Stimulated activated CD4-positive, alpha-beta T cell treated with anti-CD3 and anti-CD28 coated beads, Interleukin-2, amount 100 ng/mL, for 24 hours (primary cell): ENCODE measurements at regions not wholly inside any gene's neighbourhood (a gene's known extent, or its start where the extent isn't known, plus 50 kb on each side); places are given as distances from the start of the nearest gene placed in this dataset.
A peak's percentile ranks its signal among the peaks of the same experiment; 100 is the strongest.

Source experiments
- DNase-seq, 2 donors: peaks; one replicate each; pipeline ENCODE4 v3.0.0-alpha.2; 2020

DNA sequence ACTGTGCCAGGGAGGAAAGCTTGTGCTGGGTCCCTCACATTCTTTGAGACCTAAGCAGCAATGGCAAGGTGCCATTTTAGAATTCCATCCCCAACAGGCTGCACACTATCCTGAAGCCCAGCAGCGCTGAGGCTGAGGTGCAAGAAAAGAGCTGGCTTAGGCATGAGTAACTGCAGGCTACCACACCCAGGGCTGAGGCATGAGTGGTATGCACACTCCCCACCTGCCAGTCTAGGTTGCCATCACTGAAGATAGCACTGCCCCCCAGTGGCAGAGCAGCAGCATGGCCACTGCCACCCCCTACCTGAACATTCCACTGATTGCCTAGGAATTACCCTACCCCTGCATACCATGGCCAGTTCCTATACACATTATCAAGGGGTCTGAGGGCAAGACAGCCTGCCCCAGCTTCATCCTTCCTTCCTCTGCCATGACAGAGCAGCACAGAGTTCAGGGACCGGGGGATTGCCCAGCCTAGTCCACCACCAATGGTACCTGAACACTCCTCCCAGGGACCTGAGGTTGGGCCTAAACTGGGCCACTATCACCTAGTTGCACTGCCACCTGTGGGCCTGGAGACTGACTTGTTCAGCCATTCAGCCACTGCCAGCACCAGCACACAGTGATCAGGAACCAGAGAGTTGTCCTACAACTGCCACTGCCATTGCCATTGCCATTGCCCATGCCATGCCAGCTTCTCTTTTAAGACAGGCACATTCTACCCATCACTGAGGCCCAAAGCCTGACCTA is 129.8 kb downstream of the SATB1 start:
- DNase-seq: peak in 1 of 2 donors; percentile 49

DNA sequence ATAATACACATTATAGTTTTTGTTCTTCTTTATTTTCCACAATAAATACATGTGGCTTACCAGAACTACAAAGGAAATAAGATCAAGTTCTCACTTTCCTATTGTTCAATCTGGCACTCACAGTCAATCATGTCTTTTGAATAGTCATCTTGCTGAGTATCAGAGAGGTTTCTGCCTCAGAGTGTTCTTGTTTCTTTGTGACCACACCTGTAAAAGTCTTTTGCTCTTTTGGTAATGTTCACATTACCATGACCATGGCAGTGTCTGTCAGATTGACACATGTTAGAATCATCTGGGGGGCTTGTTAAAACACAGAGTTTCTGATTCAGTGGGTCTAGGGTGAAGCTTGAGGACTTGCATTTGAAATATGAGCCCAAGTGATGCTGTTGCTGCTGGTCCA is 135.0 kb downstream of the SATB1 start:
- DNase-seq: no peak

DNA sequence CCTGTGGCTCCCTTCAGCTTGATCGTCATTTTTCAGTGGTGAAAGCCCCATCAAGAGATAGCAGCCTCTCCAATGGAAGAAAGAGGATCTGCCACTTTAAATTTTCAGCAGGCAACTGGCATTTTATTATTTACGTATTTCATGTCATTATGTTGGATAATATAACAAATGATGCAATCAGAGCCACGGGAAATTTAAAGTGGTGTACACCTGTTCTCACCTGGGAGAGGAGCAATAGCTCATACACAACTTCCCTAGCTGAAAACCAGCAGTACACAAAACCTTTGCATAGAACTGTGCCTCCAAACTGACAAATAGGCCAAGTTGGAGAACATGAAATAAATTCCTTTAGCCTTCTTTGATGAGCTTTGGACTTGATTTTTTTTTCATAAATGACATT is 136.9 kb downstream of the SATB1 start:
- DNase-seq: no peak

DNA sequence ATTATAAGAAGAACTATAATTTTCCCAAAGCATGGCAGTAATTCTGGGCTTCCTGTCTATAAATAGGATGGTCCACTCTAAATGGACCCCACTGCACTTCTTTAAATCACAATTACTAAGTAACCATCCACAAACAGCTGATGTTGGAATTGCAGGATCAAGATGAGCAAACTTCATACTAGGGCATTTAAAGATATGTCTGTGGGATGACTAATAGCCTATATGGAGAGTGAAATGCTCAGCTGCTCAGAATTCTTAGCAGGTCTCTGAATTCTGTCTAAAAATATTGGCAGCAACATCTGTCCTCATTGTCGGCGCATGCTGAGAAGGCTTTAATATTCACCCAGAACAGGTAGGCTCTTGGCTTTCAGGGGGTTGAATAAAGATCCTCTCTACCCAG is 140.4 kb downstream of the SATB1 start:
- no peak for DNase-seq

DNA sequence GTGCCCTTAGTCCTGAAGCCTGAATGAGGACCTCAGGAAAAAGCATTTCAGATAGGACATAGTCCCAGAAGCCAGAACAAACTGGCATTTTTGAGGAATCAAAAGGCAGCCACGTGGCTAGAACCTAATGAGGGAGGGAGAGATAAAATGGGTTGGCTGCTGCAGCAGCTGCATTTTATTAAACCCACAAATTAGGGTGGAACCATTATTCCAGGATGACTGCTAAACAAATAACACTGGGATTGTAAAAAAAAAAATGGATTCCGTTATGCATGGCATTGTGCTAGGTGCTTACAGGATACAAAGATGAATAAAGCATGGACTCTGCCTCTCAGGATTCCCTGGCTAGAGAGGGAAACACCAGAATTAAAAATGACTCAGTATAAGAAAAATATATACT is 141.5 kb downstream of the SATB1 start:
- DNase-seq: no peak

DNA sequence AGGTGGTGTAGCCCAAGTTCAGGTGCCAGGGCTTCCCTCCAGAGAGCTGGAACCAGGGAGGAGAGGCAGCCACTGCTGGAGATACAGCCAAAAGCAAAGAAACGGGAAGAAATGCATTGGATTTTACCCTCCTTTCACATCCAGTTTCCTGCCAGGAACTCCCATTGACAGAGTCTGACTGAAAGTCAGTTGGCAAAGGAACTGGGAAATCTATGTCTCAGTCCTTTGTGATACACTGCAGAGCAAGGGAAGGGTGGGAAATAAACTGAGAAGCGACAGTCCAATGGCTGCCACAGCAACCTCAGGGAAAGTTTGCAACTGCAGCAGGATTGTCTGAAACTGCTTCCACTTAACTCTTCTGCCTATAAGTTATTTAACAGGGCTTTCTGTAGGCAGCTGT is 142.6 kb downstream of the SATB1 start:
- no peak for DNase-seq

DNA sequence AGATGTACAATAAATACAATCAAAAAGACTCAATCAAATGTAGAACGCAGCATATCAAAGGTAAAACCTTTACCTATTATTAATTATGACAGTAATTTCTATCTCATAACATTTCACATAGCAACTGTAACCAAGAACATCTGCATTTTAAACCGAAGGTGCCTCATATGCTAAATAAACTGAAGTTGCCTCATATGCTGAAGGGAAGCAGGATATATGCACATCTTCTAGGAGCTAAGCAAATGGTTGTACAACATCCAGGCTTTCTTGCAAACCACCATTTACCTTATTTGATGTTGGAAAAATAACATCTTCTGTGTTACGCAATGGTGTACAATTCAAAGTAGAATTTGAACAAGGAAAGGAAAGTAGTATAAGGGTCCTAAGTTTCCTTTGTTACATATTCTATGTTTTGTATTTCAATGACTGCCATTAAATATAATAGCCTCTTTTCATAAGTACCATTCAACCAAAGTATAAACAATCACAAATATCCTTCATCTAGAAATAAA is 145.9 kb downstream of the SATB1 start:
- DNase-seq: no peak

DNA sequence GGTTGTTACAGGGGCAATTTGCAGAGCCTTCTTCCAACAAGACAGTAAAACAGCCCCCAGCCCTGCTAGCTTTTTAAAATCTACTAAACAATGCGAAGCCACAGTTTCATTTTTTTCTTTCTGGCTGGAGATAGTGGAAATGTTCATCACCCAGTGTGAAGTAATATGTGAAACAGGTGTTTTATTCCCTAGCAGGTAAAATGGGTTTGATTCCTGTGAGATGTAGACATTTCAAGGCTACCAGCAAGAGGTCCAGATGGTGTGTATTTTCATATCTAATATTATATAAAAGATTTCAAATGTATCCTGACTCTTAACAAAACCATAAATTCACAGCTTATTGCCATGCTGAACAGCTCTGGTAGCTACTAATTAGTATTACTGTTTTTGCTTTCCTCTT is 160.3 kb downstream of the SATB1 start:
- DNase-seq: no peak

DNA sequence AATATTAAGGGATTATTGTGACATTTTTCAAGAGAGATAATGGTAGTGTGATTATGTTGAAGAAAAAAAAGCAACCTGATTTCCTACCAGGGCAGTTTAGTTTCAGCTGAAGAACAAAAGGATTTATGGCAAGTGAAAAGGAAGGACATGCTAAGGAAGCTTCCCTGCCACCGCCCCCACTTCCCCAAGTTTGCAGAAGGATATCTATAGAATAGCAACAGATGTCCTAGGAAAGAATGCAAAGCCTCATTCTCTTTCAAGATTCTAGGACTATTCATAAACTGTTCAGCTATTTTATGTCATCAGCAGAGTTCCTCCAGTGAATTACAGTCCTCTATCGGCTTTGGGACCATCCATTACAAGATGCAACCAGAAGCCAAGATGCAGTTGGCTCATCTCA is 160.8 kb downstream of the SATB1 start:
- DNase-seq: no peak

DNA sequence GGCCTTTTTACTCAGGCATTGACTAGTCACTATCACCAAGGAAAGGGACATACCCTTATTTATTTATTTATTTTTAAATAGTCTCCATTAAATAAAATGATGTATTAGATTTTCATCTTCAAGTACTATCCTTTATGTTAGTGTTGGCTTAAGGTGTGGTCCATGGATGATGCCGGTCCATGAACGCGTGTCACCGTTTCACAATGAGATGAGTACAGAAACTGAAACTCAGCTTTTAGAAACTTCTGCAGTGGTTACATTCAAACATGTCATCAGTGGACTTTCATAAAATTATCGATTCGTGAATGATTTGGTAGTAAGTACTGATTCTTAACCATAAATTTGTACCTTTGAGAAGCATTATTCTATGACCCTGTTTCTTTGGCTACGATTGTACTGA is 166.6 kb downstream of the SATB1 start:
- DNase-seq: no peak

DNA sequence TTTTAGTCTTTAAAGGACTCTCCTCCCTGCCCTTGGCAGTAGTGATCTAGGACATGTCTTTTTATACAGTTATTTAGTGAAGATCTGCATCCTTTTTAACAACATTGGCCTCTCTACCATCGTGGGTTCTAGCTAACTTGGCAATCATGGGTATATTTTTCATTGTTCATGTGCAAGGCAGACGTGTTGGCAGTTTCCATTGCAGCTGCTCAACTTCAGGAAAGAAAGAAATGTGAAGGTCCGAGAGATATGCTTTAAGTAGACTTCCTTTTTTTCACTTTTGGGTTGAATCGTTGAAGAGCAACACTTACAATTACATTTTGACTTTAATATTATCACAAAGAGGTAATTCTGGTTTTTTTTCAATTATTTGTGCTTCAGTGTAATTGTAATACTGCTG is 172.6 kb downstream of the SATB1 start:
- DNase-seq: no peak

DNA sequence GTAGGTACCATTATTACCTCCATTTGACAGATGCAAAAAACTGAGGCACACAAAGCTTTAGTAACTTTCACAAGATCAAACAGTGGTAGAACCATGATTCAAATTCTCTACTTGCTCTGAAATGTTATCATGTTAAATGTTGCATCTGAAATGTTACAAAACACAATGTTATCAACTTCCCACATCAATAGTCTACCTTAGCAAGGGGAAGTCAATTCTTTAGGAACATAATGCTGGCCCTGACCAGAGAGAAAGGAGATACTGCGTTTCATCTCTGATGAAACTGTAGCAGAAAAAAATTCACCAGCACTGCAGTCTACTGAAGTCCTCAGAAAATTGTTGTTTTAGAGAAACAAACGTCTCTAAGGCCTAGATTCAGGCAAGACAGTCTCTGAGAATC is 174.1 kb downstream of the SATB1 start:
- no peak for DNase-seq

DNA sequence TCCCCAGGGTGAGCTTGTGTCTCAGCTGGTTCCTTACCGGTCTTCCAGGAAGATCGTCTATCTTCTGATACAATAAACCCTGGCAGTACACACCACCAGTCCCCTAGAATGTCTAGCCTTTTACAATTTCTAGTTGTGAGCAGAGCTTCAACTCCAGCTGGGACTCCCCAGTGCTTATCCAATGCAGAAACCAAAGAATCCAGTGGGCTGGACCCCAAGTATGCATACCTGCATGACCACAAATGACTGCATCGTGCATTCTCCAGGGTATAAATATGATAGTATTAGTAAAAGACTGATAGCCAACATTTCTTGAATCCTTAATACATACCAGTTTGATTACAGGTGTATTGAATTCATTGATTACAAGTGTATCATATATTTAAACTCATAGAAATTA is 176.0 kb downstream of the SATB1 start:
- DNase-seq: no peak

DNA sequence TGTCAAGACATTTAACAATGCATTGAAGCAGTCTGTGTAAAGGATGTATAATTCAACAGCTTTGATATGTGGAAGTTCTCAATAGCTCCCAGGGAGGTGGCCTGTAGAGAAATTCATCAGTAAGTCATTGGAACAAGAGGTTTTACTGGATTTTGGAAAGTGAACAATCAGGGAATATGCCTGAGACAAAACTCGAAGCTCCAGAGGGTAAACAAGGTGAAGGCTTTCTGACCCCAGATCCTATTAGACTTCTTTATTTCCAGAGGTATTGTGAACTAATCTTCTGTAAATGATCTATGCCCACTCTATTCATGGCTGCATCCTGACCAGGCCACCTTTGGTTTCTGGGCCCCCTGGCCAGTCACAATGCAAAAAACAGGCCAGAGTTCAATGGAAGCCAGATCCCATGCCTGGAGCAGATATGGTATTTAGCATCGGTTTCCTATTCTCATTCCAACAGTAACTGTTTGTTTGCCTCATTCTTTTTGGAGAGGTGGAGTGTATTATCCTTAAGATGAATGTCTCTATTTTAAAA is 177.3 kb downstream of the SATB1 start:
- DNase-seq: no peak

DNA sequence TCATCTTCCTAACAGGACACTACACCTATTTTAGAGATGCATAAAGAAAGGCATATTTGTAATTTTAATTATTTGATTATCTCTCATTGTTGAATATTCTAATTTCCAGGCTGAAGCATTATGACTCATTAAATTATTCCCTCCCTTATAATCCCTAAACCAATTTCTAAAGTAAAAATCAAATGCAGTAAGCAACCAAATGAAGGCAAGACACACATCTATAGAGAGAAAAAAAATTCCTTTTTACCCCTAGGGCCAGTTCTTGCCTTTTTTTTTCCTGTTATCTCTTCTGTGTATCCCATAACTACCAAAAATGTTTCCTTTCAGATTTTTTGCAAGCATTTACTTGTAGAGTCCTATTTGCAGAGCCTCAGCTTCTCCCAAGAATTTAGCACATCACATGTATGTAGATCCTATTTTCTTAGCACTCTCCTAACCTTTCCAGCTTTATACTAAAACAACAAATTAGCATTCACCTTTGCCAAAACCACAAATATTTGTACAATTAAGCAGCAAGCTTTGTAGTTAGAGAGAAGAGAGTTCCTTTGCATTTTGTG is 177.9 kb downstream of the SATB1 start:
- no peak for DNase-seq

DNA sequence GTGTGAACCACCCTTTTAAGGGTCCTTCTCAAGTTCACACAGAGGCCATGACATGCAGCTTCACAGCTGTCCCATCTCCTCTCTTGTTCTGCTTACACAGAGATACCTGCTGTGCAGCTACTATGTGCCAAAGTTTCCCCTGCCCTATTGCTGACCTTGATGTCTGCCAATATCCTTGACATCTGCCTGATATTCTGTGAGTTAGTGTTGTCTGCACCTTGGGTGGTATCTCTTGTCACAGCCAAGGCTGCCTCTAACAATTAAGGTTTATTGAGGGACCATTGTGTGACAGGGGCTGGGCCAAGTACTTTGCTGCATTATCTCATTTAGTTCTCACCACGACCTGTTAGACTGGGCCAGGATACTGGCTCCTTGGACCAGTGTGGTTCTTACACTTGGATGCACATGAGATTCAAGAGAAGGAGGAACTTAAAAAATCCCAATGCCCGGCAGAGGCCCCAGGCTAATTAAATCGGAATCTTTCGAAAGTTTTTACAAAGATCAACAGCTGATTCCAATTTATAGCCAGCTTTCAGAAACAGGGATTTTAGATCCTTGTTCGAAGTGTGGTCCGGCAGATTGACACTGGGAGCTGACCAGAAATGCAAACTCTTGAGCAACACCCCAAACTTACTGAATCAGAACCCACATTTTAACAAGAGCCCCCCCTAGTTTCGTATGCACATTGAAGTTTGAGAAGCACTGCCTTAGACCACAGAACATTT is 178.6 kb downstream of the SATB1 start:
- DNase-seq: no peak

DNA sequence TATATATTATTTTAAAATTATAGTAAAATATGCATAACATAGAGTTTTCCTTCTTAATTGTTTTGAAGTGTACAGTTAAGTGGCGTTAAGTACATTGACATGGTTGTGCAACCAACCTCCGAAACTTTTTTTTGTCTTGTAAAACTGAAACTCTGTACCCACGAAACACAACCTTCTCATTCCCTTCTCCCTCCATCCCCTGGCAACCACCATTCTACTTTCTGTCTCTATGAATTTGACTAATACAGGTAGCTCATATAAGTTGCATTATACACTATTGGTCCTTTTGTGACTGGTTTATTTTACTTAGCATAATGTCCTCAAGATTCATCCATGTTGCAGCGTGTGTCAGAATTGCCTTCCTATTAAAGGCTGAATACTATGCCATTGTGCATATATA is 179.4 kb downstream of the SATB1 start:
- DNase-seq: no peak

DNA sequence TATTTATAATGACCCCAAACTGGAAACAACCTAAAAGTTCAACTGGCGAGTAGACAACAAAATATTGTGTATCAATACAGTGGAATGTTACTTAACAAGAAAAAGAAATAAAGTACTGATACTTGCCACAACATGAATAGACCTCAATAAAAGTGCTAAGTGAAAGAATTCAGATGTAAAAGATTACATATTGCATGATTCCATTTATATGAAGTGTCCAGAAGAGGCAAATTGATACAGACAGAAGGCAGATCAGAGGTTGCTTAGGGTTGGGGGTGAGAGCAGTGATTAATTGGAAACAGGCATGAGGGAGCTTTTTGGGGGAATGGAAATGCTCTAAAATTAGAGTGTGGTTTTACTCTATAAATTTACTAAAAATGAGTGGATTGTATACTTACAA is 183.3 kb downstream of the SATB1 start:
- DNase-seq: no peak

DNA sequence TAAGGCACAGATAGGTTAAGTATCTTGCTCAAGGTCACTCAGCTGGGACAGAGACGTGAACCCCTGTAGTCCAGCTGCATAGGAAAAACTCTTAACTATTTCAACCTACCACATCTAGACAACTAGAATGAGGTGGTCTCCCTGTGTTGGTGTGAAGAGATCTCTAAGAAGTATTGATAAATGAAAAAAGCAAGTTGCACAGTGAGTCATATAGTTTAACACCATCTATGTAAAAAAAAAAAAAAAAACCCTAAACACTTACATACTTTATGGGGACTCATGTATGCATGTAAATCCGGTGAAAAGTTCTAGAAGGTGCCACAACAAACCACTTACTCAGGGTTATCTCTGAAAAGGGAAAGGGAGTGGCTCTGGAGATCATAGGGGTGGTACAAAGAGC is 185.5 kb downstream of the SATB1 start:
- DNase-seq: no peak

DNA sequence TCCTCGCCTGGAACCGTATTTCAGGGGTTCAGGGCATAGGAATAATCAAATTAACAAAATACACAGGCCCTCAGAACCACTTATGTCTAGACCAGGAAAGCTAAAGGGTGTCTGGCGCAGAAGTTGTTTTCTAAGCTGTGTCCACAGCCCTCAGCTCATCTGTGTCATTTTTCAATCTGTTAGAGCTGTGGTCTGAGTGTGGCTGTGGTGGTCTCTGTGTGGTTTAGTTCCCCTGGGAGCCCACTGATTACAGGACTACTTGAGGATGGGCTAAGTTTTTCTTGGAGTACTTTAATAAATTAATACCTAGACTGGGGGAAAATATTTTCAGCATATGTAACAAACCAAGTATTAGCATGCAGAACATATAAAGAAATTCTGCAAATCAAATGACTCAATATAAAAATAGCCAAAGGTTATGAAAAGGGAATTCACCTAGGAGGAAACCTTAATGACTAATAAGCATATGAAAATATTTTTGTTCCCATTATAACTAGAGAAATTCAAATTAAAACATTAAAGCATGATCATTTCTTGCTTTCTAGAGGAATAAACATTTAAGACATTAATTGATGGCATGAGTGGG is 186.3 kb downstream of the SATB1 start:
- no peak for DNase-seq

DNA sequence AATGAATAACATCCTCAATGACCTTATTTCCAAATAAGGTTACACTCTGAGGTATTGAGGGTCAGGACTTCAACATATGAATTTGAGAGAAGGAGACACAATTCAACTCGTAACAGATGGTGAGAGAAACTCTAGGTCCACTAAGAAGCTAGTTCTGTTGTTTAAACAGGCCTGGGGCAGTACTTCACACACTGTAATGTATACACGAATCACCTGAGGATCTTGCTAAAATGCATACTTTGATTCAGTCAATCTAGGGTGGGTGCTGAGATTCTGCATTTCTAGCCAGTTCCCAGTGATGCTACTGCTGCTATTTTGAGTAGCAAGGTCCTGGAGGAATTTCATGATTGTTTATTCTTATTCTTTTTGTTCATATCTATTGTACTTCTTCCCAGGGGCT is 186.8 kb downstream of the SATB1 start:
- no peak for DNase-seq

DNA sequence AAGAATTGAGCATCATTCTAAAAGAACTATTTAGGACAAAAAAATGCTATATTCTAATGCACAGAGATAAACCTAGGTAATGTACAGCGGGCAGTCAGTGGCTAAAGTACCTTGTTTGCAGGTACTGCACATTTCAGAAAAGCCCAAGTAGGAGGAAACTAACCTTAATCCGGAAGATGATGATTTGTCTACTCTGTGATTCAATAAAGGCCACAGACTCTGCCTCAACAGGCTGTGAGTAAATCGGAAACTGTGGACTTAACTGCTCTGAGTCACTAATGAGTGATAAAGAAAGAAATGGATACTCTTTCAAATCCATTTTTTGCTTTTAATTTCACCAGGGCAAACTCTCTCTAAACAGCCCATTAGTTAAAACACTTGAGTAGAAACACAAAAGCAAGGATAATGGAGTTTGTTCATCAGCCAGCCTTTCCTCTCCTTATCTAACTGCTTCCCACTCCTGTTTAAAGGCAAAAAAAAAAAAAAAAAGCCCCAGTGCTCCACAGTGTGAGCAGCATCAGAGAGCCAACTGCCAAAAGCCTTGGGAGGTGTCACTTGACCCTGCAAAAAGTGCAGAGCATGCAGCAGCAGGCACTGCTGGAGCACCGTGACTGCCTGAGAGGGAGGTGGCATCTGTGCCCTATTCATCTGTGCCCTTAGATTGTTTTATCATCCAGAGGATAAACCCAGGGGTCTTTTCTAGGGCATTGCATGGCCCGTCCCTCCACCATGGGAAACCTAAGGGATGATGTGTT is 187.7 kb downstream of the SATB1 start:
- DNase-seq: no peak

DNA sequence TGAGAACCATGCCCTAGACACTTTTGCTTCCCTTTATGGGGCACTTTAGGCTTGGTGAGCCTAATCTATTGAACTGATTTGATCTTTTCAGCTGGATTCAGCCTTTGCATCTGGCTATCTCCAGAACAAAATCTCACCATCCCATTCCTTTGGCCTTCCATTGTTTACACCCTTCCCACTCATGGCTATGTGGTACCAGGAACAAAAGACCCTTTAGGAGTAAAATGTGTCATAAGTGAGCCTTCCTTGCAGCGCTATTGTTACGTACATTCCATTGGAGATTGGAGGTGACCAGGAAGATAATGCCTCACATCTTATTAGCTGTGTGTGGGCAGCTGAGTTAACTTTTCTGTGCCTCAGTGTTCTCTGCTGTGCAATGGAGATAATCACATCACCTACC is 188.4 kb downstream of the SATB1 start:
- DNase-seq: no peak
